Erythroblast (primary cell): ENCODE measurements at regions not wholly inside any gene's neighbourhood (a gene's known extent, or its start where the extent isn't known, plus 50 kb on each side); places are given as distances from the start of the nearest gene placed in this dataset.

Experiments used
- GATA1 ChIP-seq: IDR thresholded peaks from 2 replicates; pipeline ENCODE4 v1.6.1; 2011; ENCODE audit warnings: low read depth, mild to moderate bottlenecking, control low read depth, low read length, moderate library complexity
- POLR2A ChIP-seq: IDR thresholded peaks from 2 replicates; pipeline ENCODE4 v1.6.1; 2011; ENCODE audit warnings: mild to moderate bottlenecking, low read length

GRCh38 chr14:31920001-31920400 lies 157.1 kb upstream of the ARHGAP5 start:
- TF ChIP-seq POLR2A (no peak), GATA1 (no peak)
